ENCODE measurements at regions not wholly inside any gene's neighbourhood (a gene's known extent, or its start where the extent isn't known, plus 50 kb on each side); places are given as distances from the start of the nearest gene placed in this dataset.
"Not testable (repeated sequence)": the region's sequence is repeated elsewhere in the genome, so short reads cannot be mapped to it uniquely, and the experiment has no call there.

DNA sequence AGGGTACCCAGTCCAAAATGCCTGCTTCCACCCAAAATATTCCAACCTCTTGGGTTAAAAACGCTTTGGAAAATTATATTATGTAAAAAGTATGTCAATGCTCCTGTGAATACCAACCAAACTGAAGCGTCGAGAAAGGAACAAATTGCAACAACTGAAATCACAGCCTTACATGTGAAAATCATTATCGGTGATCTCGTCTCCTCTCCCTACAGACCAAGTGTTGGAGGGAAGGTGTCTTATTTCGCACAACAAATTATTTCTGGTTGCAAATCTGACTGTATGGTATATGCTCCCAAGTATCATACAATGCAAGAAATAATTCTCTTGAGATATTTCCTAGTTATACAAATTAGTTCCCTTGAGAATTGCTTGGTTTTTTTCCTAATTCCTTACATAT, 89.3 kb upstream of the CDYL2 start:
- ChIA-PET CTCF (interaction anchor here (0.7 kb wide), 2 partner anchors 205 to 1781 kb away, joined by 4 read pairs; no protein-coding TSS in a partner anchor), POLR2A (ENCODE audit: low non-redundant PET) (no interaction called here)
- TF ChIP-seq, protein P1, sequence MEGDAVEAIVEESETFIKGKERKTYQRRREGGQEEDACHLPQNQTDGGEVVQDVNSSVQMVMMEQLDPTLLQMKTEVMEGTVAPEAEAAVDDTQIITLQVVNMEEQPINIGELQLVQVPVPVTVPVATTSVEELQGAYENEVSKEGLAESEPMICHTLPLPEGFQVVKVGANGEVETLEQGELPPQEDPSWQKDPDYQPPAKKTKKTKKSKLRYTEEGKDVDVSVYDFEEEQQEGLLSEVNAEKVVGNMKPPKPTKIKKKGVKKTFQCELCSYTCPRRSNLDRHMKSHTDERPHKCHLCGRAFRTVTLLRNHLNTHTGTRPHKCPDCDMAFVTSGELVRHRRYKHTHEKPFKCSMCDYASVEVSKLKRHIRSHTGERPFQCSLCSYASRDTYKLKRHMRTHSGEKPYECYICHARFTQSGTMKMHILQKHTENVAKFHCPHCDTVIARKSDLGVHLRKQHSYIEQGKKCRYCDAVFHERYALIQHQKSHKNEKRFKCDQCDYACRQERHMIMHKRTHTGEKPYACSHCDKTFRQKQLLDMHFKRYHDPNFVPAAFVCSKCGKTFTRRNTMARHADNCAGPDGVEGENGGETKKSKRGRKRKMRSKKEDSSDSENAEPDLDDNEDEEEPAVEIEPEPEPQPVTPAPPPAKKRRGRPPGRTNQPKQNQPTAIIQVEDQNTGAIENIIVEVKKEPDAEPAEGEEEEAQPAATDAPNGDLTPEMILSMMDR (conservative IDR thresholded peaks at IDR 0.05; ENCODE audit: low read depth), result no peak
- no peak overlapping the region for H3K27ac ChIP-seq
- DNase-seq (ENCODE audit: low spot score), result no peak

DNA sequence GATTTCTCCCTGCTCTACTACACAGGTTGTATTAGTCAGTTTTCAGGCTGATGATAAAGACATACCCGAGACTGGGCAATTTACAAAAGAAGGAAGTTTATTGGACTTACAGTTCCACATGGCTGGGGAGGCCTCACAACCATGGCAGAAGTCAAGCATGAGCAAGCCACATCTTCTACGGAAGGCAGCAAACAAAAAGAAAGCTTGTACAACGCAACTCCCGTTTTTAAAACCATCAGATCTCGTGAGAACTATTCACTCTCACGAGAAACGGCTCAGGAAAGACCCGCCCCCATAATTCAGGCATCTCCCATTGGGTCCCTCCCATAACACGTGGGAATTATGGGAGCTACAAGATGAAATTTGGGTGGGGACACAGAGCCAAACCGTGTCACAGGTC, 88.0 kb upstream of the CDYL2 start:
- H3K27ac ChIP-seq; CTCF ChIA-PET; DNase-seq (ENCODE audit: low spot score); POLR2A ChIA-PET (ENCODE audit: low non-redundant PET): not testable (repeated sequence)

DNA sequence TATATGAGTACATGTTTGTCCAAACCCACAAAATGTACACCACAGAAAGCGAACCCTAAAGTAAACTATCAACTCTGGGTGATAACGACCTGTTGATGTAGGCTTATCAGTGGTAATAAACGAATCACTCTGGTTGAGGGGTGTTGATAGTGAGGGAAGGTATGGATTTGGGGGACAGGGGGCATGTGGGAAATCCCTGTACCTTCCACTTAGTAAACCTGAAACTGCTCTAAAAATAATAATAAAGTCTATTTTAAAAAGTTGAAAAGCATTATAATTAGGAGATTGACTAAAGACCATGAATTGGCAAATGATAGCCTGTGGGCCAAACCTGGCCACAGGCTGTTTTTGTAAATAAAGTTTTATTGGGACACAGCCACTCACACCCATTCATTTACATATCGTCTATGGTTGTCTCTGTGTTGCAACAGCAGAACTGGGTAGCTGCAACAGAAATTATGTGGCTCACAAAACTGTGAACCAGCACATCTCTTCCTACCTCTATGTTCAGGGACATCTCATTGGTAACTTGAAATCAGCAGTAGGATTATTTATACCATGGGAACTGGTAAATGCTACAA, 85.5 kb upstream of the CDYL2 start:
- no peak overlapping the region for H3K27ac ChIP-seq
- TF ChIP-seq, protein P1 (conservative IDR thresholded peaks at IDR 0.05; ENCODE audit: low read depth), result no peak
- POLR2A ChIA-PET (ENCODE audit: low non-redundant PET), result no interaction called here
- no peak for DNase-seq (ENCODE audit: low spot score)
- CTCF ChIA-PET, result no interaction called here

DNA sequence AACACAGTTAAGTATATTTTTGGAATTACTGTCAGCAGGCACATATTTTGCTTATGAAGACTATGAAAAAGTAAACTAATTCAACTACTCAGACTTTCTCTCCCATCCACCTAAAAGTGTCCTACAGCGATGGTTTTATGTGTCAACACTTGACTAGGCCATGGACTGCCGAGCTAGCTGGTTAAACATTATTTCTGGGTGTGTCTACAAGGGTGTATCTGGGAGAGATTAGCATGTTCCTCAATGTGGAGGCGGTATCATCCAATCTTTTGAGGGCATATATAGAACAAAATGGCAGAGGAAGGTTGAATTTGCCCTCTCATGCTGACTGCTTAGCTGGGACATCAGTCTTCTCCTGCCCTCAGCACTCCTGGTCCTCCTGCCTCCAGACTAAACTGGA, 82.7 kb upstream of the CDYL2 start:
- DNase-seq (ENCODE audit: low spot score), result no peak
- no peak overlapping the region for H3K27ac ChIP-seq
- TF ChIP-seq, protein P1 (conservative IDR thresholded peaks at IDR 0.05; ENCODE audit: low read depth), result no peak
- POLR2A ChIA-PET (ENCODE audit: low non-redundant PET), result no interaction called here
- CTCF ChIA-PET, result no interaction called here

DNA sequence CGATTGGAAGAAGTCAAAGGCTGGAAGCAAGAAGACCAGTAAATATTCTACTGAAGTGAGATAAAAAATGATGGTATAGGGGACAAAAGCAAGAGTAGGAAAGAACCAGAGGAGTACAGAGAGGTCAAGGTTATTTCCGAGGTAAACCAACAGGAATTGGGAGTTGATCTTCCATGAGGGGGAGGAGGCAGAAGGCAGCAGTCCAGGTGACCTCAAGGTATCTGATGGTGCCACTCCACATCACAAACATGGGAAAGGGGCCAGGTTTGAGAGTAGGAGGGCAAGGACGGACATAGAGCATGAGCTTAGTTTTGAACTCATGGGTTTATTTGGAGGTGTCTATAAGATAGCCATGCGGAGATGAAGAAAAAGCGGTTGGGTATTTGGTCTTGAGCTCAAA, 79.4 kb upstream of the CDYL2 start:
- POLR2A ChIA-PET (ENCODE audit: low non-redundant PET), result no interaction called here

DNA sequence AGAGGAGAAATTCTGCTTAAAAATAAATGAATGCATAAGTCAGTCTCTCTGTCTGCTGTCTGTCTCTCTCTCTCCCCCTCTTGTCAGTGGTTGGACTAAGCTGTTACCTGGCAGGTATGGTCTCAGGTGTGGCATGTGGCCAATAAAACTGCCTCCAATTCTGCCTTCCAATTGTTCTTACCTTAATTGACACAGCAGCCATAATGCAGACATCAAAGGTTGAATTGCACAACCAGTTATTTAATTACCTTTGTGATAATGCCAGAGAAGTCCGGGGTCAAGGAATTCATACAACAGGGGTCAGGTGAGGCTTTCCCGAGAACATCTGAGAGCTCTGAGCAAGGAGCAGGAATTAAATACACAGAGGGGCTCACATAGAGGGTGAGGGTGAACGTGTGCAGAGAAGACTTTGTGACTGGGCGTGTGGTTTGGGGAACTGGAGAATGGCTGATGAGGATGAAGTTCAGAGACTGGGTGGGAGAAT, 78.8 kb upstream of the CDYL2 start:
- CTCF ChIA-PET, result no interaction called here
- TF ChIP-seq, protein P1 (conservative IDR thresholded peaks at IDR 0.05; ENCODE audit: low read depth), result no peak
- no peak overlapping the region for H3K27ac ChIP-seq
- DNase-seq (ENCODE audit: low spot score), result no peak
- POLR2A ChIA-PET (ENCODE audit: low non-redundant PET), result no interaction called here

More for the DNA sequence above, 79.4 kb upstream of the CDYL2 start:
- TF ChIP-seq, protein P1 (conservative IDR thresholded peaks at IDR 0.05; ENCODE audit: low read depth), result no peak
- no peak for DNase-seq (ENCODE audit: low spot score)
- CTCF ChIA-PET, result no interaction called here
- H3K27ac ChIP-seq, result no peak overlapping the region

DNA sequence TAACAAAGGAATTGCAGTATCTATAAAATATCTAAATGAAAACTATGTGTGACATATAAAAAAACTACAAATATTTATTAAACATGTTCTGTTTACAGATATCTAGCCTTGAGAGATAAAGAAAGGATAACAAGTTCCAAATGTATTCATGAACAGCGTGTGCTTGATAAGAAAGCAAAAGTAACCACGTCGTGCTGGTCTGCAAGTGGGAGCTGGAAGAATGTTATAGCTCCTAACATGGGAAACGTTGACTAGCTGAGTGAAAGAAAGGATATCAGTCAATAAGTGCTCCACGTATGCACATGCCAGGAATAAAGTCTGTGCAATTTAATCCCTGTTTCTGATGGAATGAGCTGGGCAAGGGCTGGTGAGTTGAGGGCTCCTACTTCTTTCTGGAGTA, 71.2 kb upstream of the CDYL2 start:
- DNase-seq (ENCODE audit: low spot score), result no peak
- ChIA-PET POLR2A (ENCODE audit: low non-redundant PET) (no interaction called here), CTCF (no interaction called here)
- TF ChIP-seq, protein P1 (conservative IDR thresholded peaks at IDR 0.05; ENCODE audit: low read depth), result no peak
- H3K27ac ChIP-seq, result no peak overlapping the region

Measured in RWPE1 (cell line).